Breast epithelium (tissue), 3 donors: ENCODE measurements at regions not wholly inside any gene's neighbourhood (a gene's known extent, or its start where the extent isn't known, plus 50 kb on each side); places are given as distances from the start of the nearest gene placed in this dataset.

Source experiments
- POLR2AphosphoS5 ChIP-seq, 3 donors: sonication (generic); formaldehyde crosslinking; IDR thresholded peaks; one replicate each; pipeline ENCODE4 v1.6.1; 2017; ENCODE audit warnings: antibody characterized with exemption in 3 of 3
- TF ChIP-seq, protein P1 (sequence below), 3 donors: fragments of 450-650 bp; IDR thresholded peaks; one replicate each; pipeline ENCODE4 v1.5.1; 2016 to 2017; ENCODE audit warnings: antibody characterized with exemption in 3 of 3, mild to moderate bottlenecking in 3 of 3, moderate library complexity in 3 of 3

DNA sequence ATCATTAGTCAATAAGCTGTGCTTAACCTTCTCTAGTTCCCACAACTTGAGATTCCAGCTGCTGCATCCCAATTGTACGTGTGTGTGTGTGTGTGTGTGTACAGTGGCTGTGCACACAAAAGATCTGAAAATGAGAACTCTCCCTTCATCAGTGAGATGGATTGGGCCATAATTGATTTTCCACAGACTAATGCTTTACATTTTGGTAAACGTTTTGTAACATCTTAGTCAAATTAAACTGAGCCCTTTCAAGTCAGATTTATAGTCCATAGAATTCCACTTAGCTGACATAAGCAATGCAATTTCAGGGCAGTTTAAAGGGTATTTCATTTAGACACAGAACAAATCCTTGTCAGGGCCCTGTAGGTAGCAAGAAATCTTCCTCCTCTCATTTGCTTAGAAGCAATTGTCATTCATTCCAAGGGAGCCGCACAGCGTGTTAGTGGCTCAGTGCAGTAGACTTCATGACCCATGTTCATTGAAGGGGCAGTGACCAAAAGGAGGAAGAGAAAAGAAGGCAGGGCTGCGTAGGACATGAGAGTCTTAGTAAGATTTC is 1123.5 kb upstream of the AUTS2 start:
- TF ChIP-seq, protein P1, sequence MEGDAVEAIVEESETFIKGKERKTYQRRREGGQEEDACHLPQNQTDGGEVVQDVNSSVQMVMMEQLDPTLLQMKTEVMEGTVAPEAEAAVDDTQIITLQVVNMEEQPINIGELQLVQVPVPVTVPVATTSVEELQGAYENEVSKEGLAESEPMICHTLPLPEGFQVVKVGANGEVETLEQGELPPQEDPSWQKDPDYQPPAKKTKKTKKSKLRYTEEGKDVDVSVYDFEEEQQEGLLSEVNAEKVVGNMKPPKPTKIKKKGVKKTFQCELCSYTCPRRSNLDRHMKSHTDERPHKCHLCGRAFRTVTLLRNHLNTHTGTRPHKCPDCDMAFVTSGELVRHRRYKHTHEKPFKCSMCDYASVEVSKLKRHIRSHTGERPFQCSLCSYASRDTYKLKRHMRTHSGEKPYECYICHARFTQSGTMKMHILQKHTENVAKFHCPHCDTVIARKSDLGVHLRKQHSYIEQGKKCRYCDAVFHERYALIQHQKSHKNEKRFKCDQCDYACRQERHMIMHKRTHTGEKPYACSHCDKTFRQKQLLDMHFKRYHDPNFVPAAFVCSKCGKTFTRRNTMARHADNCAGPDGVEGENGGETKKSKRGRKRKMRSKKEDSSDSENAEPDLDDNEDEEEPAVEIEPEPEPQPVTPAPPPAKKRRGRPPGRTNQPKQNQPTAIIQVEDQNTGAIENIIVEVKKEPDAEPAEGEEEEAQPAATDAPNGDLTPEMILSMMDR (IDR thresholded peaks at IDR 0.05): no peak
- TF ChIP-seq POLR2AphosphoS5 (IDR thresholded peaks at IDR 0.05): no peak
